ENCODE measurements at regions not wholly inside any gene's neighbourhood (a gene's known extent, or its start where the extent isn't known, plus 50 kb on each side); places are given as distances from the start of the nearest gene placed in this dataset.

GRCh38 chr21:19507682-19508260, 1104.2 kb upstream of the TMPRSS15 start:
- TF ChIP-seq SUZ12 (IDR thresholded peaks at IDR 0.05) (no peak), HDGF (IDR thresholded peaks at IDR 0.05; ENCODE audit: borderline replicate concordance) (no peak)

Data from HEK293T (cell line).